Coronary artery (tissue), 2 donors: ENCODE measurements at regions not wholly inside any gene's neighbourhood (a gene's known extent, or its start where the extent isn't known, plus 50 kb on each side); places are given as distances from the start of the nearest gene placed in this dataset.

Experiments
- DNase-seq: peaks from one replicate; pipeline ENCODE4 v3.0.0-alpha.2; 2017; ENCODE audit warnings: low spot score
- H3K27ac ChIP-seq, 2 donors: fragments of 200-600 bp; sonication (generic); one replicate each; pipeline ENCODE4 v1.5.1; 2016 to 2019
- H3K4me3 ChIP-seq: fragments of 200-600 bp; sonication (generic); 2 replicates; pipeline ENCODE4 v1.5.1; 2016; ENCODE audit warnings: mild to moderate bottlenecking, moderate library complexity
- CTCF ChIP-seq: fragments of 200-600 bp; sonication (generic); IDR thresholded peaks from one replicate; pipeline ENCODE4 v1.5.1; 2019; ENCODE audit warnings: antibody characterized with exemption

- no peak for TF ChIP-seq CTCF
Measured at GRCh38 chr1:185561629-185562028, 172.6 kb upstream of the HMCN1 start.

GRCh38 chr1:185560760-185561159 lies 173.4 kb upstream of the HMCN1 start:
- no peak for DNase-seq
- no peak for TF ChIP-seq CTCF
- Histone ChIP-seq H3K4me3 (no peak overlapping the region), H3K27ac (no peak overlapping the region)

More at GRCh38 chr1:185561629-185562028, 172.6 kb upstream of the HMCN1 start:
- no peak for DNase-seq
- Histone ChIP-seq H3K4me3 (no peak overlapping the region), H3K27ac (no peak overlapping the region)

GRCh38 chr1:185559684-185560331 lies 174.4 kb upstream of the HMCN1 start:
- H3K4me3 ChIP-seq, result no peak overlapping the region
- no peak overlapping the region for H3K27ac ChIP-seq
- no peak for TF ChIP-seq CTCF
- DNase-seq, result no peak

- Histone ChIP-seq H3K4me3 (no peak overlapping the region), H3K27ac (no peak overlapping the region)
- DNase-seq, result no peak
- TF ChIP-seq CTCF, result no peak
Measured at GRCh38 chr1:185559151-185559550, 175.0 kb upstream of the HMCN1 start.

GRCh38 chr1:185556561-185556960 lies 177.6 kb upstream of the HMCN1 start:
- no peak for TF ChIP-seq CTCF

GRCh38 chr1:185555743-185556142 lies 178.4 kb upstream of the HMCN1 start:
- Histone ChIP-seq H3K4me3 (no peak overlapping the region), H3K27ac (no peak overlapping the region)
- DNase-seq, result no peak
- TF ChIP-seq CTCF, result no peak

More at GRCh38 chr1:185556561-185556960, 177.6 kb upstream of the HMCN1 start:
- no peak for DNase-seq
- no peak overlapping the region for H3K4me3 ChIP-seq
- no peak overlapping the region for H3K27ac ChIP-seq

- TF ChIP-seq CTCF, result no peak
- H3K27ac ChIP-seq, result no peak overlapping the region
- H3K4me3 ChIP-seq, result no peak overlapping the region
- DNase-seq, result no peak
Measured at GRCh38 chr1:185551008-185551407, 183.2 kb upstream of the HMCN1 start.
